OCI-LY3 (cell line): ENCODE measurements at regions not wholly inside any gene's neighbourhood (a gene's known extent, or its start where the extent isn't known, plus 50 kb on each side); places are given as distances from the start of the nearest gene placed in this dataset.

Experiments
- H2AFZ ChIP-seq: fragments of 200-600, 300-600 bp; shearing (Covaris generic); 2 replicates; pipeline ENCODE4 v1.6.0; 2014; ENCODE audit warnings: antibody characterized with exemption, low read depth, low read length
- H3K27ac ChIP-seq: fragments of 200-600, 300-600 bp; sonication (generic); 2 replicates; pipeline ENCODE4 v1.5.1; 2014; ENCODE audit warnings: mild to moderate bottlenecking, low read length, moderate library complexity, mixed read lengths
- H3K27me3 ChIP-seq: fragments of 200-600, 300-600 bp; sonication (generic); 2 replicates; pipeline ENCODE4 v1.6.1; 2014; ENCODE audit warnings: low read depth, low read length, mixed read lengths
- H3K36me3 ChIP-seq: fragments of 200-600, 300-600 bp; sonication (generic); replicated peaks from 2 replicates; pipeline ENCODE3; 2014; ENCODE audit warnings: low read depth, low read length, mixed read lengths
- H3K4me1 ChIP-seq: fragments of 300-600, 200-600 bp; sonication (generic); 2 replicates; pipeline ENCODE4 v1.6.1; 2014; ENCODE audit warnings: low read length, mixed read lengths
- H3K4me2 ChIP-seq: fragments of 200-600, 300-600 bp; sonication (generic); 2 replicates; pipeline ENCODE4 v1.6.1; 2014; ENCODE audit warnings: low read length, mixed read lengths
- H3K4me3 ChIP-seq: fragments of 300-600, 200-600 bp; sonication (generic); 2 replicates; pipeline ENCODE4 v1.5.1; 2014; ENCODE audit warnings: antibody characterized with exemption, mild to moderate bottlenecking, low read length, moderate library complexity
- H3K79me2 ChIP-seq: fragments of 300-600, 200-600 bp; shearing (Covaris generic); 2 replicates; pipeline ENCODE4 v1.6.1; 2014; ENCODE audit warnings: mild to moderate bottlenecking, low read length, mixed read lengths
- H3K9ac ChIP-seq: fragments of 300-600, 200-600 bp; shearing (Covaris generic); 2 replicates; pipeline ENCODE4 v1.6.0; 2014; ENCODE audit warnings: mild to moderate bottlenecking, low read length, moderate library complexity
- H3K9me3 ChIP-seq: fragments of 200-600, 300-600 bp; shearing (Covaris generic); 2 replicates; pipeline ENCODE4 v1.6.1; 2014; ENCODE audit warnings: low read length, mixed read lengths; ENCODE audit not compliant: insufficient read depth
- H4K20me1 ChIP-seq: fragments of 200-600, 300-600 bp; sonication (generic); 2 replicates; pipeline ENCODE4 v1.6.1; 2016; ENCODE audit warnings: low read length, mixed read lengths; ENCODE audit not compliant: insufficient read depth
- CTCF ChIP-seq: fragments of 200-600, 300-600 bp; sonication (generic); IDR thresholded peaks from 2 replicates; pipeline ENCODE4 v1.5.1; 2014; ENCODE audit warnings: antibody characterized with exemption, low read length, low read depth
- EZH2phosphoT487 ChIP-seq: fragments of 200-600 bp; shearing (Covaris generic); IDR thresholded peaks from 2 replicates; pipeline ENCODE4 v1.6.1; 2018; ENCODE audit warnings: antibody characterized with exemption, mixed run types, low read depth

- Histone ChIP-seq H3K36me3 (peaks cover 50% of the 10 kb centered on the region), H3K9ac (no peak overlapping the region), H4K20me1 (no peaks in the 10 kb centered on the region), H3K27me3 (no peaks in the 10 kb centered on the region), H3K4me1 (peaks cover 52% of the 10 kb centered on the region), H2AFZ (no peak overlapping the region), H3K4me2 (no peak overlapping the region), H3K4me3 (no peak overlapping the region), H3K27ac (peak overlapping the region; percentile 98; the same call in 1 of the 2 replicates), H3K79me2 (no peaks in the 10 kb centered on the region), H3K9me3 (0 out of 2 replicates have a peak, but pooled peaks cover 8% of the 10 kb centered on the region)
- no peak for TF ChIP-seq EZH2phosphoT487
- no peak for TF ChIP-seq CTCF
These were observed 1047.3 kb upstream of the CELF4 start for GRCh38 chr18:38612904-38613303.

GRCh38 chr18:38611036-38611964 is 1045.7 kb upstream of the CELF4 start:
- peak overlapping the region; percentile 58 for H3K9ac ChIP-seq

GRCh38 chr18:38606841-38607240 is 1041.2 kb upstream of the CELF4 start:
- no peak for TF ChIP-seq EZH2phosphoT487
- no peak for TF ChIP-seq CTCF

More at GRCh38 chr18:38611036-38611964, 1045.7 kb upstream of the CELF4 start:
- H3K79me2 ChIP-seq = no peaks in the 10 kb centered on the region
- H3K27ac ChIP-seq = peak overlapping the region; percentile 98
- H3K9me3 ChIP-seq = 0 out of 2 replicates have a peak, but pooled peaks cover 8% of the 10 kb centered on the region
- no peak for TF ChIP-seq CTCF
- TF ChIP-seq EZH2phosphoT487 = peak; percentile 86
- H4K20me1 ChIP-seq = no peaks in the 10 kb centered on the region
- H2AFZ ChIP-seq = no peak overlapping the region
- peak overlapping the region; percentile 33 for H3K4me3 ChIP-seq
- no peaks in the 10 kb centered on the region for H3K27me3 ChIP-seq
- H3K4me2 ChIP-seq = peak overlapping the region; percentile 64
- H3K4me1 ChIP-seq = peaks cover 68% of the 10 kb centered on the region
- peaks cover 58% of the 10 kb centered on the region for H3K36me3 ChIP-seq

GRCh38 chr18:38602341-38602740 is 1036.7 kb upstream of the CELF4 start:
- Histone ChIP-seq H3K79me2 (no peaks in the 10 kb centered on the region), H3K4me1 (peaks cover 30% of the 10 kb centered on the region), H3K36me3 (peaks cover 2% of the 10 kb centered on the region), H3K4me3 (no peak overlapping the region), H3K27ac (no peak overlapping the region), H3K9me3 (no peaks in the 10 kb centered on the region), H3K4me2 (no peak overlapping the region), H3K9ac (no peak overlapping the region), H3K27me3 (no peaks in the 10 kb centered on the region), H2AFZ (no peak overlapping the region; the same call in 1 of the 2 replicates), H4K20me1 (no peaks in the 10 kb centered on the region)
- TF ChIP-seq EZH2phosphoT487 = no peak
- TF ChIP-seq CTCF = no peak

More at GRCh38 chr18:38606841-38607240, 1041.2 kb upstream of the CELF4 start:
- Histone ChIP-seq H3K9ac (peak overlapping the region; percentile 5; the same call in 1 of the 2 replicates), H3K4me1 (peaks cover 72% of the 10 kb centered on the region), H3K36me3 (peaks cover 31% of the 10 kb centered on the region), H2AFZ (no peak overlapping the region), H3K79me2 (no peaks in the 10 kb centered on the region), H3K4me2 (peak overlapping the region; percentile 42), H3K27me3 (no peaks in the 10 kb centered on the region), H3K27ac (peak overlapping the region; percentile 64), H4K20me1 (no peaks in the 10 kb centered on the region), H3K4me3 (0 out of 2 replicates have a peak overlapping the region, but pooled peaks have one; percentile 1), H3K9me3 (0 out of 2 replicates have a peak, but pooled peaks cover 8% of the 10 kb centered on the region)
